T-helper 2 cell treated with Interferon-gamma antibody and Interleukin-4, amounts not matched to agents 5 μg/mL and 100 μg/mL, for 36 hours (primary cell): ENCODE measurements at regions not wholly inside any gene's neighbourhood (a gene's known extent, or its start where the extent isn't known, plus 50 kb on each side); places are given as distances from the start of the nearest gene placed in this dataset.

Source experiments
- DNase-seq: peaks from one replicate; pipeline ENCODE4 v3.0.0; 2021; ENCODE audit warnings: low spot score
- H3K27ac Mint-ChIP-seq: one replicate; pipeline ENCODE4 v1.8.0; 2021; ENCODE audit warnings: mild to moderate bottlenecking, mixed read lengths
- H3K27me3 Mint-ChIP-seq: one replicate; pipeline ENCODE4 v1.8.0; 2021; ENCODE audit warnings: low read depth, mixed read lengths
- H3K36me3 Mint-ChIP-seq: one replicate; pipeline ENCODE4 v1.8.0; 2021; ENCODE audit warnings: low read depth, mixed read lengths
- H3K4me1 Mint-ChIP-seq: one replicate; pipeline ENCODE4 v1.8.0; 2021; ENCODE audit warnings: low read depth, mixed read lengths
- H3K4me3 Mint-ChIP-seq: one replicate; pipeline ENCODE4 v1.8.0; 2022; ENCODE audit warnings: mild to moderate bottlenecking, moderate library complexity, mixed read lengths
- H3K9me3 Mint-ChIP-seq: one replicate; pipeline ENCODE4 v1.8.0; 2021; ENCODE audit warnings: mixed read lengths

- no peak overlapping the region for H3K4me3 Mint-ChIP-seq
- H3K9me3 Mint-ChIP-seq, result peaks cover 16% of the 10 kb centered on the region
- no peak for DNase-seq
- H3K4me1 Mint-ChIP-seq, result no peaks in the 10 kb centered on the region
- no peak overlapping the region for H3K27ac Mint-ChIP-seq
- no peaks in the 10 kb centered on the region for H3K27me3 Mint-ChIP-seq
- no peaks in the 10 kb centered on the region for H3K36me3 Mint-ChIP-seq
Measured at GRCh38 chr13:82657471-82657870, 1224.8 kb downstream of the SLITRK1 start.

GRCh38 chr13:82654861-82655855 is 1227.1 kb downstream of the SLITRK1 start:
- Mint-ChIP-seq H3K27ac (no peak overlapping the region), H3K4me3 (no peak overlapping the region), H3K27me3 (no peaks in the 10 kb centered on the region), H3K36me3 (no peaks in the 10 kb centered on the region), H3K4me1 (no peaks in the 10 kb centered on the region), H3K9me3 (peaks cover 13% of the 10 kb centered on the region)
- DNase-seq, result no peak

- Mint-ChIP-seq H3K4me3 (no peak overlapping the region), H3K27ac (no peak overlapping the region), H3K27me3 (no peaks in the 10 kb centered on the region), H3K4me1 (no peaks in the 10 kb centered on the region), H3K9me3 (peaks cover 13% of the 10 kb centered on the region), H3K36me3 (no peaks in the 10 kb centered on the region)
- DNase-seq, result no peak
Measured at GRCh38 chr13:82654143-82654542, 1228.1 kb downstream of the SLITRK1 start.

- Mint-ChIP-seq H3K27me3 (no peaks in the 10 kb centered on the region), H3K9me3 (peaks cover 4% of the 10 kb centered on the region), H3K4me1 (no peaks in the 10 kb centered on the region), H3K4me3 (no peak overlapping the region), H3K27ac (no peak overlapping the region), H3K36me3 (no peaks in the 10 kb centered on the region)
- no peak for DNase-seq
Measured at GRCh38 chr13:82647540-82647939, 1234.7 kb downstream of the SLITRK1 start.

- H3K27me3 Mint-ChIP-seq, result no peaks in the 10 kb centered on the region
- H3K9me3 Mint-ChIP-seq, result peaks cover 34% of the 10 kb centered on the region
- H3K4me1 Mint-ChIP-seq, result no peaks in the 10 kb centered on the region
- H3K27ac Mint-ChIP-seq, result no peak overlapping the region
- DNase-seq, result no peak
- H3K4me3 Mint-ChIP-seq, result no peak overlapping the region
- no peaks in the 10 kb centered on the region for H3K36me3 Mint-ChIP-seq
Measured at GRCh38 chr13:82636119-82636518, 1246.2 kb downstream of the SLITRK1 start.

DNA sequence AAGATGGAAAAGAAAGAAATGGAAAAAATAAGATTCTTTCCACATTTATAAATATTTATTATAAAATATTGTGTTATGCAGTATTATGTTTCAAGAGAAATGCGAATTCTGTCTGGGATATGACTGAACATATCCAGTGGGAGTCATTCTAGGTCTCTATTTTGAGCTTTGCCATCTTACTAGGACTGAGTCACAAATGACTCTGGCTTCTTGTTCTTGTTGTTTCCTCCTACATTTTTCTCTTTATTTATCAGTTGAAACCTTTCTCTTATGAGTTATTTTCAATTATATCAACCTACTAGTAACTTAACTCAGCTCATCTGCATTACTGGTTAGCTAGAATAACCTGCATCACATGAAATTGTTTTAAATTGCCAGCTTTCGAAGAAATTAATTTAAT is 1247.3 kb downstream of the SLITRK1 start:
- H3K36me3 Mint-ChIP-seq, result no peaks in the 10 kb centered on the region
- no peak for DNase-seq
- H3K4me3 Mint-ChIP-seq, result no peak overlapping the region
- no peak overlapping the region for H3K27ac Mint-ChIP-seq
- H3K27me3 Mint-ChIP-seq, result no peaks in the 10 kb centered on the region
- H3K4me1 Mint-ChIP-seq, result no peaks in the 10 kb centered on the region
- H3K9me3 Mint-ChIP-seq, result peaks cover 34% of the 10 kb centered on the region

DNA sequence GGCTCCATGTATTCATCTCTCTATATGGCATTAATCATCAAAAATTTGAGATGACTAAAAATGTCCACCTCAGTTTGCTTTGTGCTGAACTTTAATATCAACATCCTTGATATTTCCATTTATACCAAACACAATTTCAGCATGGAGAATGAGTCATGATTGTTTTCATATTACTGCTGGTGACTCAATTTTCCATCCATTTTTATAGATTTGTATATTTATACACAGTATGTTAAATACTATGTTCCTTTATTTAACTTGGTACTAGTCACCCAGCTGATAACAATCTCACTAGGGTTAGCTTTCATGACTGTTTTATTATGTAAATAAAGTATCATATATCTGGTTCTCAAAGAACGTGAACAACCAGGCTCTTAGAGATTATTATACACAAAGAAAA is 1255.1 kb downstream of the SLITRK1 start:
- Mint-ChIP-seq H3K27ac (no peak overlapping the region), H3K4me3 (no peak overlapping the region), H3K9me3 (peaks cover 5% of the 10 kb centered on the region), H3K27me3 (no peaks in the 10 kb centered on the region), H3K4me1 (no peaks in the 10 kb centered on the region), H3K36me3 (no peaks in the 10 kb centered on the region)
- no peak for DNase-seq

GRCh38 chr13:82625717-82626116 is 1256.6 kb downstream of the SLITRK1 start:
- H3K4me3 Mint-ChIP-seq, result no peak overlapping the region
- H3K4me1 Mint-ChIP-seq, result no peaks in the 10 kb centered on the region
- H3K9me3 Mint-ChIP-seq, result peaks cover 11% of the 10 kb centered on the region
- H3K27ac Mint-ChIP-seq, result no peak overlapping the region
- H3K36me3 Mint-ChIP-seq, result no peaks in the 10 kb centered on the region
- DNase-seq, result no peak
- no peaks in the 10 kb centered on the region for H3K27me3 Mint-ChIP-seq

GRCh38 chr13:82615043-82615442 is 1267.2 kb downstream of the SLITRK1 start:
- DNase-seq, result no peak
- Mint-ChIP-seq H3K4me3 (no peak overlapping the region), H3K27ac (no peak overlapping the region), H3K4me1 (no peaks in the 10 kb centered on the region), H3K36me3 (no peaks in the 10 kb centered on the region), H3K9me3 (peaks cover 22% of the 10 kb centered on the region), H3K27me3 (no peaks in the 10 kb centered on the region)

DNA sequence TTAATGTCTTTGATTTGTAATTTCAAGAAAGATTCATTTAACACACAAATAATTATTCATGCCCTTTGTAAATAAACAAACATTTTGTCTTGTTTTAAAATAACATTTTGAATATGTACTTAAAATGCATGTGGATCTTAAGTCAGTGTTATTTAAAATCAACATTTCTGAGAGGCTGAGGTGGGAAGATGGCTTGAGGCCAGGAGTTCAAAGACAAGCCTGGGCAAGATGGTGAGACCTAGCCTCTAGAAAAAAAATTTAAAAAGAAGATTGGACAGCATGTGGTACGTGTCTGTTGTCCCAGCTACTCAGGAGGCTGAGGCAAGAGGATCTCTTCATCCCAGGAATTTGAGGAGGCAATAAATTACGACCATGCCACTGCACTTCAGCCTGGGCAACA is 1268.2 kb downstream of the SLITRK1 start:
- Mint-ChIP-seq H3K4me1 (no peaks in the 10 kb centered on the region), H3K4me3 (no peak overlapping the region), H3K27ac (no peak overlapping the region), H3K9me3 (peaks cover 19% of the 10 kb centered on the region), H3K36me3 (no peaks in the 10 kb centered on the region), H3K27me3 (no peaks in the 10 kb centered on the region)
- DNase-seq, result no peak

DNA sequence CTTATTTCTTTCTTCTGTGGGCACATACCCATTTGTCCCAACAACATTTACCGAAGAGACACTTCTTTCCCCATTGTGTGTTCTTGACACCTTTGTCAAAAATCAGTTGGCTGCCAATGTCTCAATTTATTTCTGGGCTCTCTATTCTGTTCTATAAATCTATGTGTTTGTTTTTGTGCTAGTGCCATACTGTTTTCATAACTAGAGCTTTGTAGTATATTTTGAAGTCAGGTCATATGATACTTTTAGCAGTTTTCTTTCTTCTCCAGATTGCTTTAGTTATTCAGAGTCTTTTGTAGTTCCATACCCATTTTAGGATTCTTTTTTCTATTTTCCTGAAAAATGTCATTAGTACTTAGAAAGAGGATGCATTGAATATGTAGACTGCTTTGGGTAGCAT is 1276.3 kb downstream of the SLITRK1 start:
- no peaks in the 10 kb centered on the region for H3K27me3 Mint-ChIP-seq
- DNase-seq, result no peak
- no peak overlapping the region for H3K27ac Mint-ChIP-seq
- no peaks in the 10 kb centered on the region for H3K36me3 Mint-ChIP-seq
- H3K4me1 Mint-ChIP-seq, result no peaks in the 10 kb centered on the region
- peaks cover 45% of the 10 kb centered on the region for H3K9me3 Mint-ChIP-seq
- H3K4me3 Mint-ChIP-seq, result no peak overlapping the region

- peaks cover 42% of the 10 kb centered on the region for H3K9me3 Mint-ChIP-seq
- no peak overlapping the region for H3K27ac Mint-ChIP-seq
- H3K36me3 Mint-ChIP-seq, result no peaks in the 10 kb centered on the region
- DNase-seq, result no peak
- no peak overlapping the region for H3K4me3 Mint-ChIP-seq
- H3K27me3 Mint-ChIP-seq, result no peaks in the 10 kb centered on the region
- H3K4me1 Mint-ChIP-seq, result no peaks in the 10 kb centered on the region
Measured at GRCh38 chr13:82597747-82598146, 1284.5 kb downstream of the SLITRK1 start.

GRCh38 chr13:82593239-82593638 is 1289.0 kb downstream of the SLITRK1 start:
- H3K27me3 Mint-ChIP-seq, result no peaks in the 10 kb centered on the region
- no peaks in the 10 kb centered on the region for H3K4me1 Mint-ChIP-seq
- peaks cover 56% of the 10 kb centered on the region for H3K9me3 Mint-ChIP-seq
- no peak for DNase-seq
- no peak overlapping the region for H3K27ac Mint-ChIP-seq
- no peak overlapping the region for H3K4me3 Mint-ChIP-seq
- no peaks in the 10 kb centered on the region for H3K36me3 Mint-ChIP-seq

- no peaks in the 10 kb centered on the region for H3K4me1 Mint-ChIP-seq
- peaks cover 39% of the 10 kb centered on the region for H3K9me3 Mint-ChIP-seq
- no peak for DNase-seq
- H3K27ac Mint-ChIP-seq, result no peak overlapping the region
- H3K4me3 Mint-ChIP-seq, result no peak overlapping the region
- H3K36me3 Mint-ChIP-seq, result no peaks in the 10 kb centered on the region
- no peaks in the 10 kb centered on the region for H3K27me3 Mint-ChIP-seq
Measured at GRCh38 chr13:82571653-82572052, 1310.6 kb downstream of the SLITRK1 start.

DNA sequence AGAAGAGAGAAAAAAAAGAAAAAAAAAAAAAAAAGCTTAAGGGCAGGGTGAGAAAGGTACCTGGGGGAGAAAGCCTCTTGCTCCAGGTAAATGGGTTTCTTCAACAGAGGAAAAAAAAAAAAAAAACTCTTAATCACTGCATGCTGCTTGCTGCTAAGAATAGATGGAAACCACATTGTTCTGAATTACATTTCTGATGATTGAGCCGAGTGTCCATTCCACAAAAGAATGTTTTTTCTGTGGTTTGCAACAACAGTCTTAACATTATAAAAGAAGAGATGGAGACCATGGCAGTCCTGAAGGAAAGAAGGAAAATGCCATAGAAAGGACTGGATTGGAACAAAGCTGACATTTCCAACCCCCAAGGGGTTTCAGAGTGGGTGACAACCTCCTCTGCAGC is 1312.7 kb downstream of the SLITRK1 start:
- no peak overlapping the region for H3K27ac Mint-ChIP-seq

More for the DNA sequence above, 1312.7 kb downstream of the SLITRK1 start:
- Mint-ChIP-seq H3K4me1 (no peaks in the 10 kb centered on the region), H3K27me3 (no peaks in the 10 kb centered on the region), H3K4me3 (no peak overlapping the region), H3K36me3 (no peaks in the 10 kb centered on the region), H3K9me3 (peaks cover 50% of the 10 kb centered on the region)
- DNase-seq, result no peak
